Ishikawa (cell line): ENCODE measurements at regions not wholly inside any gene's neighbourhood (a gene's known extent, or its start where the extent isn't known, plus 50 kb on each side); places are given as distances from the start of the nearest gene placed in this dataset.

Experiments used
- RAD21 ChIP-seq: IDR thresholded peaks from 2 replicates; pipeline ENCODE4 v1.6.1; 2012; ENCODE audit warnings: low read depth
- TAF1 ChIP-seq: IDR thresholded peaks from 2 replicates; pipeline ENCODE4 v1.6.1; 2012; ENCODE audit warnings: low read depth, mild to moderate bottlenecking
- TEAD4 ChIP-seq: IDR thresholded peaks from 2 replicates; pipeline ENCODE4 v1.6.1; 2012

DNA sequence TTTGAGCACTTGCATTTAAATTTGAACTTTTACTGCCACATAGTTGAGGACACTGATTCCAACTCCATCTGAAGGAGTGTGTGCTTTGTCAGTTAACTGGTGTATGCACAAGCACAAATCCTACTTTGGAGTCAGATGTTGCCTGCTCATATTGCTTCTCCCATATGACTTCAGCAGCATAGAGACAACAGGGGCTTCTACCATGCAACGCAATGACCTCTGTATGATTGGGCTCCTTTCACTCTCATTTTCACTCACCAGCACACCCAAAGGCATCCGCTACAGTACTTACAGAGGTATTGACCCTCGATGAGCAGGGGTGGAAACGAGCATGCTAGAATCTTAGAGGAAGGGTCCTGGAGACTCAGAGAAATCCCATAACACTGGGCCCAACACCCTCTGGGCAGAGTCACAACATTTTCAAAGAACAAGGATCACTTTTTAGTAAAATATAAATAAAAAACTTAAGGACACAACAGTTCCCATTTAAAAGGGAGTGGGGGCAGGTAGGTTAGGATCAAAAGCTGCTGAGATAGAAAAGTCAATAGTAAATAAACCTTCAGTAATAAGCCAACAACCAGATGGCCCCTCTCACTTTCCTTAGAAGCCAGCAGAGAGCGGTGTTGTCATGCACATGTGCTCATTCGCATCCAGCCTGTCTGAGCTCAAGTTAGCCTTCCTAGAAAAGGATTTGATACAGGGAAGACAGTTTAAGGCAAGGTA is 203.8 kb downstream of the SNCAIP start:
- TF ChIP-seq RAD21 (peak; percentile 94), TAF1 (no peak), TEAD4 (no peak)
